ENCODE measurements at regions not wholly inside any gene's neighbourhood (a gene's known extent, or its start where the extent isn't known, plus 50 kb on each side); places are given as distances from the start of the nearest gene placed in this dataset.
"Not testable (repeated sequence)": the region's sequence is repeated elsewhere in the genome, so short reads cannot be mapped to it uniquely, and the experiment has no call there.

DNA sequence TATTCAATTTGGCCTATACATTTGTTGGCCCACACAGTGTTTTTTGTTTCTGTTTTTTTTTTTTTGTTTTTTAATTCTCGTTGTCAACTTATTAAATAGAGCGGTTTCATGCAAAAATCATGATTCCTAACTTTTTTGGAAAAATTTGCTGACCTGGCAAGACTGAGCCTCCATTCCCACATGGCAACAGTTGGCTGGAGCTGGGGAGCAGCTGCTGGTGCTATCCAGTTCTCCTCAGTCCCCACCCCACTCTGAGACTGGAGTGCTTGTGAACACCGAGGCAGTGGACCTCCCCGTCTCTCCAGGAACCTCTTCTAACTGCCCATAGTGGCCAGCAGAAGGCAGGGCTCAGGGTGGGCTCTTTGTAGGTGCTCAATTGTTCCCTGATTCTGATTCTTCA, 95.7 kb upstream of the OTUD4 start:
- TF ChIP-seq, protein P1, sequence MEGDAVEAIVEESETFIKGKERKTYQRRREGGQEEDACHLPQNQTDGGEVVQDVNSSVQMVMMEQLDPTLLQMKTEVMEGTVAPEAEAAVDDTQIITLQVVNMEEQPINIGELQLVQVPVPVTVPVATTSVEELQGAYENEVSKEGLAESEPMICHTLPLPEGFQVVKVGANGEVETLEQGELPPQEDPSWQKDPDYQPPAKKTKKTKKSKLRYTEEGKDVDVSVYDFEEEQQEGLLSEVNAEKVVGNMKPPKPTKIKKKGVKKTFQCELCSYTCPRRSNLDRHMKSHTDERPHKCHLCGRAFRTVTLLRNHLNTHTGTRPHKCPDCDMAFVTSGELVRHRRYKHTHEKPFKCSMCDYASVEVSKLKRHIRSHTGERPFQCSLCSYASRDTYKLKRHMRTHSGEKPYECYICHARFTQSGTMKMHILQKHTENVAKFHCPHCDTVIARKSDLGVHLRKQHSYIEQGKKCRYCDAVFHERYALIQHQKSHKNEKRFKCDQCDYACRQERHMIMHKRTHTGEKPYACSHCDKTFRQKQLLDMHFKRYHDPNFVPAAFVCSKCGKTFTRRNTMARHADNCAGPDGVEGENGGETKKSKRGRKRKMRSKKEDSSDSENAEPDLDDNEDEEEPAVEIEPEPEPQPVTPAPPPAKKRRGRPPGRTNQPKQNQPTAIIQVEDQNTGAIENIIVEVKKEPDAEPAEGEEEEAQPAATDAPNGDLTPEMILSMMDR (IDR thresholded peaks at IDR 0.05; ENCODE audit: insufficient read depth, low read depth, low read length, missing control alignments), result no peak
- DNase-seq (ENCODE audit: low read depth), result no peak
- H3K4me3 ChIP-seq (ENCODE audit: low read depth, low read length), result no peak overlapping the region

DNA sequence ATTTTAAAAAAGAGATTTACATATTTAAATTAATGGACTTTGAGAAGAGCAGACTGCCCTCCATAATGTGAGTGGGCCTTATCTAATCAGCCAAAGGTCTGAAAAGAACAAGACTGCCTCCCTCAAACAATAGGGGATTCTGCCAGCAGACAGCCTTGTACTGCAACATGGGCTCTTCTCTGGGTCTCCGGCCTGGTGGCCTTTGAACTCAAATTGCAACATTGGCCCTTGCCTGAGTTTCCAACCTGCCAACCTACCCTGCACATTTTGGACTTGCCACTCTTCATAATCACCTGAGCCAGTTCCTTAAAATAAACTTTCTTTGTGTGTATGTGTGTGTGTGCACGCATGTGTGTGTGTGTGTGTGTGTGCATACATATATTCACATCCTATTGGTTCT, 90.8 kb upstream of the OTUD4 start:
- TF ChIP-seq, protein P1 (IDR thresholded peaks at IDR 0.05; ENCODE audit: insufficient read depth, low read depth, low read length, missing control alignments), result no peak
- DNase-seq (ENCODE audit: low read depth), result no peak
- no peak overlapping the region for H3K4me3 ChIP-seq (ENCODE audit: low read depth, low read length)

DNA sequence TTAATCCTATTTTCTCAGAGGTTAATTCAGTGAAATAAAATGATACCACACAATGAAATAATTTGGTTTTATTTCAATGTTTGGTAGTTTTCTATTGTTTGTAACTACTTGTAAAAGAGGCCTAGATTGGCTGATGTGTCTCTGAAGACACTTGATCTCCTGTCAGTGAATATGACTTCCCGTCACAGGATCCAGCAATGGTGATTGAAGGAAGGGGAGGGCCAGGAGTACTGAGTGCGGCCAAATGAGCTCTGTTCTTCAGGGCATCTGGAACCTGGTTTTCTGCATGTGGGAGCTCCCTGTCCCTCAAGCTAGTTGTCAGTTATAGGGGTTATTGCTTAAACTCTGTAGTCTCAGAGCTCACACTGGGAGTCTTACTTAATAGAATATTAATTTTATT, 86.5 kb upstream of the OTUD4 start:
- TF ChIP-seq, protein P1 (IDR thresholded peaks at IDR 0.05; ENCODE audit: insufficient read depth, low read depth, low read length, missing control alignments), result no peak
- DNase-seq (ENCODE audit: low read depth), result no peak
- no peak overlapping the region for H3K4me3 ChIP-seq (ENCODE audit: low read depth, low read length)

DNA sequence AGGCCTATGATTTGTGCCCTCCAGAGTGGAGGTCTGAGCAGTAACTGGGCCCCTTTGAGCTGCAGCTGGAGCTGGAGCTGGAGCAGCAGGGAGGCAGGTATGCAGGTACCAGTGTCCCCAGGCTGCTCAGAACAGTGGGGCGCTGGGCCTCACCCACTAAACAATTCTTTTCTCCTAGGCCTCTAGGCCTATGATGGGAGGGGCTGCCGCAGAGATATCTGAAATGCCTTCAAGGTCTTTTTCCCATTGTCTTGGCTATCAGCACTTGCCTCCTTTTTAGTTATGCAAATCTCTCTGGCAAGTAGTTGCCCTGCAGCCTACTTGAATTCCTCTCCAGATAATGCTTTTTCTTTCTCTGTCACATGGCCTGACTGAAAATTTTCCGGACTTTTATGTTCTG, 79.7 kb upstream of the OTUD4 start:
- DNase-seq (ENCODE audit: low read depth), result no peak
- no peak overlapping the region for H3K4me3 ChIP-seq (ENCODE audit: low read depth, low read length)
- TF ChIP-seq, protein P1 (IDR thresholded peaks at IDR 0.05; ENCODE audit: insufficient read depth, low read depth, low read length, missing control alignments), result no peak

DNA sequence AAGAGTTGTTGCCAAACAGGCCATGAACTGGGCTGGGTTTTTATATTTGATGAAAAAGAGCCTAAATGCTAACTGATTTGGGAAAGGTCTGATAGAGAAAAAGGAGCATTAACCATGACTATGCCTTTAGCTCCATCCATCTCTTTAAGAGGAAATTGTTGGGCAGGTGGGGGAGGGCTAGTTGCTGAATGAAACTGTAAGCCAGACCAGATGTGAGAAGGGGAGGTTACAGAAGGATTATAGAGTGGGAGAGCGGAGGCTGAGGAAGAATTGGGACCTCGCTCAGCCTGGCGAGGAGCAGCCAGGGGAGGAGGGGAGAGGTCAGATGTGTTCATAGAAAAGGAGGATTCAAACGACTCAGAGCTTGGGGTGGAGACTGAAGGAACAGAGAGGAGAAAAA, 74.9 kb upstream of the OTUD4 start:
- DNase-seq (ENCODE audit: low read depth); H3K4me3 ChIP-seq (ENCODE audit: low read depth, low read length): not testable (repeated sequence)

DNA sequence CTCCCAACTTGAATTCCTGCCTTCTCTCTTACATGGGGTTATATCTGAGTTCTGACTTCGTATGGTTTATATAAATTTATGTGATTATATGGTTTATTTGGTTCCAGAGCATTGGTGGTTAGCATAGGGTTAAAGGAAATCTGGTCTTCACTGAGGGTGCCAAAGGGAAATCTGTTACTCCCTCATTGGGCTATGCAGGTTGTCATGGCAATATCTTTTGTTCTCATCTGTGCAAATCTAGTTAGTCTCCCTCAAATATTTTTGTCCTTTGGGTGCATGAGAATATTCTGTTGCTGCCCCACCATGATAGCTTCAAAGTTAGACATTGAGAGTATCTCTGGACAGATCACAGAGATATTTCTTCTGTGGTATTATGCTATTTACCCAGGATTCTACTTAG, 71.8 kb upstream of the OTUD4 start:
- no peak for DNase-seq (ENCODE audit: low read depth)
- no peak overlapping the region for H3K4me3 ChIP-seq (ENCODE audit: low read depth, low read length)
- TF ChIP-seq, protein P1 (IDR thresholded peaks at IDR 0.05; ENCODE audit: insufficient read depth, low read depth, low read length, missing control alignments), result no peak

DNA sequence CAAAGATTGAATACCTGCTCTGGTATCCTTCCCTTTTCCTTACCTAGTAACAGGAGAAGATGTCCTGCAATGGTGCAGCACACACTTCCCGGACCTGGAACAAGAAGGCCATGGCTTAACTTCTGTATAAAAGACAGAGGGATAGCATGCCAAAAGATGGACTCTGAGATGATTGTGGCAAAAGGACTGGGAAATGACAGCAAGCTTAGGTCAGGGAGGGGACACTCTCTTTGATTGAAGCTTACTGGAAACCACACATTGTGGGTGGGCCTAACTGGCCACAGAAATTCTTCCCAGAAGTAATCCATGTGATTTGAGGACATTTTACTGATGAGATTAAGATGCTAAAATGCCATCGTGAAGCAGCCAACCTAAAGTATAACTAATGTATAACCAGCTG, 71.0 kb upstream of the OTUD4 start:
- DNase-seq (ENCODE audit: low read depth), result no peak
- TF ChIP-seq, protein P1 (IDR thresholded peaks at IDR 0.05; ENCODE audit: insufficient read depth, low read depth, low read length, missing control alignments), result no peak
- no peak overlapping the region for H3K4me3 ChIP-seq (ENCODE audit: low read depth, low read length)

DNA sequence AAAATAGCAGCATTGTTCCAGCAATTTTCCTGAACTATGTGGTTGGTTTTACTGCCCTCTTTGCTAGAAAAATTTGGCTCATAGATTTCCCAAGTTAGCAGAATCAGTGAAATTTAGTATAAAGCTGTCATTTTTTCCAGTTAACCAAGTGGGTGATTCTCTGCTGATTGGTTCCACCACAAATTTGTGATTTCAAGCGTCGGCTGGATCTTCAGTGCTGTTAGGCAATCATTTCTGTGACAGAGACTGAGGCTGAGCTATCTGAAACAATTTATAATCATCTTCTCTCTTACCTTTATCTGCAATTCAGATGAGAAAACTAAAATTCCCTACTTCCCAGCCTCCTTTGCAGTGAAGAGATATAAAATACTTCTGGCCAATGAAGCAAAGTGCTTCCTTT, 68.6 kb upstream of the OTUD4 start:
- TF ChIP-seq, protein P1 (IDR thresholded peaks at IDR 0.05; ENCODE audit: insufficient read depth, low read depth, low read length, missing control alignments), result no peak
- no peak overlapping the region for H3K4me3 ChIP-seq (ENCODE audit: low read depth, low read length)
- no peak for DNase-seq (ENCODE audit: low read depth)

All from GM12865 (cell line).